DMS114 treated with DMSO at 0.1 percent for 48 hours (cell line): ENCODE measurements at regions not wholly inside any gene's neighbourhood (a gene's known extent, or its start where the extent isn't known, plus 50 kb on each side); places are given as distances from the start of the nearest gene placed in this dataset.
"Not testable (repeated sequence)": the region's sequence is repeated elsewhere in the genome, so short reads cannot be mapped to it uniquely, and the experiment has no call there.

Experiments
- DNase-seq: peaks from one replicate; lab custom pipeline; 2025; ENCODE audit not compliant: unreplicated experiment; lab: John Stamatoyannopoulos, UW

GRCh38 chr3:194879126-194879877 is 193.6 kb downstream of the FAM43A start:
- DNase-seq = no peak

GRCh38 chr3:194879991-194880939 is 194.6 kb downstream of the FAM43A start:
- DNase-seq = no peak

- DNase-seq = no peak
Measured at GRCh38 chr3:194880940-194881925, 195.6 kb downstream of the FAM43A start.

GRCh38 chr3:194884649-194885315 is 199.1 kb downstream of the FAM43A start:
- DNase-seq = no peak

DNA sequence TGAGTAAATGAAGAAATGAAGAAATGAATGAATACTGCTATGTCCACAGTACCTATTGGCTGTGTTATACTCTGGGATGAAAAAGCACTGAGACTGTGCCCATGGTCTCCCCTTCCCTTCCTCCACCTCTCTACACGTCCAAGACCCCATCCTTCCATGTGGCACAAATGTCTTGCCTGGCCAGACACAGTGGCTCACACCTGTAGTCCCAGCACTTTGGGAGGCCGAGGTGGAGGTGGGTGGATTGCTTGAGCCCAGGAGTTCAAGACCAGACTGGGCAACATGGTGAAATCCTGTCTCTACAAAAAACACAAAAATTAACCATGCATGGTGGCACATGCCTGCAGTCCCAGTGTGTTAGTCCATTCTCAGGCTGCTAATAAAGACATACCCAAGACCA is 200.1 kb downstream of the FAM43A start:
- DNase-seq = no peak

DNA sequence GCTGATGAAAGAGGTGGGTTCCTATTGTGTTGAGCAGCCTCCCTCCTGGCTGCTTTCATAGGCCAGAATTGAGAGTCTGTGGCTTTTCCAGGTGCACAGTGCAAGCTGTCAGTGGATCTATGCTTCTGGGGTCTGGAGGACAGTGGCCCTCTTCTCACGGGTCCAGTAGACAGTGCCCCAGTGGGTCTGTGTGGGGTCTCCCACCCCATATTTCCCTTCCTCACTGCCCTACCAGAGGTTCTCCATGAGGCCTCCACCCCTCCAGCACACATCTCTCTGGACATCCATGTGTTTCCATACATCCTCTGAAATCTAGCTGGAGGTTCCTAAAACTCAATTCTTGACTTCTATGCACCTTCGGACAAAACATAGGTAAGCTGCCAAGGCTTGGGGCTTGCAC is 201.2 kb downstream of the FAM43A start:
- DNase-seq = no peak

DNA sequence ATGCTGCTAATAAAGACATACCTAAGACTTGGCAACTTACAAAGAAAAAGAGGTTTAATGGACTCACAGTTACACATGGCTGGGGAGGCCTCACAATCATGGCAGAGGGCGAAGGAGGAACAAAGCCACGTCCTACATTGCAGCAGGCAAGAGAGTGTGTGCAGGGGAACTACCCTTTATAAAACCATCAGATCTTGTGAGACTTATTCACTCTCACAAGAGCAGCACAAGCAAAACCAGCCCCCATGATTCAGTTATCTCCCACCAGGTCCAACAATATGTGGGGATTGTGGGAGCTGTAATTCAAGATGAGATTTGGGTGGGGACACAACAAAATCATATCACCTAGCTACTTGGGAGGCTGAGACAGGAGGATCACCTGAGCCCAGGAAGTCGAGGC is 202.4 kb downstream of the FAM43A start:
- DNase-seq = not testable (repeated sequence)

- DNase-seq = no peak
Measured at GRCh38 chr3:194888916-194889315, 203.2 kb downstream of the FAM43A start.

DNA sequence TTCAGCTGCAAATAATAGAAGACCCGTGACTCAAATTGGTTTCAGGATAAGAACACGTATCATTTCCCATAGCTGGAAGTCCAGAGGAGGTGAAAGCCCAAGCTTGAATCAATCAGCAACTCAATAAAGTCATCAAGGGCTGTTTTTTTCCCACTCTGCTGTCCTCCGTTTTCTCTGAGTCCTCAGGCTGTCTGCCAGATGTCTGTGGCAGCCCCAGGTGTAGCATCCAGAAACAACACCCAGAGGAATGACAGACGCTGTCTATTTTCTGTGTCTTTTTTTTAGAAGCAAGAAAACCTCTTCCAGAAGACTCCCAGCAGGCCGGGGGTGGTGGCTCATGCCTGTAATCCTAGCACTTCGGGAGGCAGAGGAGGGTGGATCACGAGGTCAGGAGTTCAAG is 204.4 kb downstream of the FAM43A start:
- DNase-seq = no peak

DNA sequence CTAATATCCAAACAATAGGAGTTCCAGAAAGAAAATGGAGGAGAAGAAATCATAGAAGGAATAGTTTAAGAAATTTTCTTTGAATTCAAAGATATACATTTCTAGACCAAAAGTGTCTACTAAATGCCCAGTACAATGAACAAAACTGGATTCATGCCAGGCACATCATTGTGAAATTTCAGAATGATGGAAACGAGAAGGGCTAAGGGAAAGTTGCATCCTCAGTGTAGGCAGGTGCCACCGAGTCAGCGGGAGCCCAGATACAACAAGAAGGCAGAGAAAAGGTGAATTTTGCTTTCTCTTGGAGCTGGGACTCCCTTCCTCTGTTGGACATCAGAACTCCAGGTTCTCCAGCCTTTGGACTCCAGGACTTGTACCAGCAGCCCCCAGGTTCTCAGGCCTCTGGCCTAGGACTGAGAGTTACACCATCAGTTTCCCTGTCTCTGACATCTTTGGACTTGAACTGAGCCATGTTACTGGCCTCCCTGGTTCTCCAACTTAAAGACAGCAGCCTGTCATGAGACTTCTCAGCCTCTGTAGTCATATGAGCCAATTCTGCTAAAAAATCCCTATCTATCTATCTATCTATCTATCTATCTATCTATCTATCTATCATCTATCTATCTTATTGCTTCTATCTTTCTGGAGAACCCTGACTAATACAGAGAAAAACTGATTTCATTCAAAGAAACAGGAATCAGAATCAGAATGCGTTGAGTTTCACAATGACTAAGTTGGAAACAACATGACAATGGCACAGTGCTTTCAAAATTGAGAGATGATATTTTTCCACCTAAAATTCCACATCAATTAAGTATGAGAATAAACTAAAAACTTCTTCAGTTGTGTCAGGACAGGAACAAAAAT is 207.7 kb downstream of the FAM43A start:
- no peak for DNase-seq

DNA sequence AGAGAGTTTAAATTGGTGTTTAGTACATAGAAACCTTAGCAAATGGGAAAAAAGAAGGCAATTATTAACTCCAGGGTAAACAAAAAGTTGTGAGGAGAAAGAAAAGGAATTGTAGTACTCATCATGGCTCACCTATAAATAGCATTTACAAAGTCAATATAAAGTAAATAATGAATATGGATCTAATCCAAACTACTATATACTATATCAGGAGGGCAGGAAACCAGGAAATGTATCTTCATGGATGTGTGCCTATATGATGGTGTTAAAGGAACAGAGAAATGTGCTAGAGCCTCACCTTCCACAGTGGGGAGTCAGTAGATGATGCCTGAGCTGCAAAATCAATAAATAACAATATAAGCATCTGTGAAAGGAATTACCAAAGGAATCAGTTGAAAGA is 208.9 kb downstream of the FAM43A start:
- DNase-seq = no peak

- no peak for DNase-seq
Measured at GRCh38 chr3:194900854-194901522, 215.3 kb downstream of the FAM43A start.

DNA sequence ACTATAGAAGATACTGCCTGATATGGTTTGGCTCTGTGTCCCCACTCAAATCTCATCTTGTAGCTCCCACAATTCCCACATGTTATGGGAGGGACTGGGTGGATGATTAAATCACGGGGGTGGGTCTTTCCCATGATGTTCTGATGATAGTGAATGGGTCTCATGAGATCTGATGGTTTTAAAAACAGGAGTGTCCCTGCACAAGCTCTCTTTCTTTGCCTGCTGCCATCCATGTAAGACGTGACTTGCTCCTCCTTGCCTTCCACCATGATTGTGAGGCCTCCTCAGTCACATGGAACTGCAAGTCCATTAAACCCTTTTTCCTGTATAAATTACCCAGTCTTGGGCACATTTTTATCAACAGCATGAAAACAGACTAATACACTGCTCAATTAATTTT is 217.8 kb downstream of the FAM43A start:
- DNase-seq = not testable (repeated sequence)

- not testable (repeated sequence) for DNase-seq
Measured at GRCh38 chr3:194904999-194905398, 219.3 kb downstream of the FAM43A start.

DNA sequence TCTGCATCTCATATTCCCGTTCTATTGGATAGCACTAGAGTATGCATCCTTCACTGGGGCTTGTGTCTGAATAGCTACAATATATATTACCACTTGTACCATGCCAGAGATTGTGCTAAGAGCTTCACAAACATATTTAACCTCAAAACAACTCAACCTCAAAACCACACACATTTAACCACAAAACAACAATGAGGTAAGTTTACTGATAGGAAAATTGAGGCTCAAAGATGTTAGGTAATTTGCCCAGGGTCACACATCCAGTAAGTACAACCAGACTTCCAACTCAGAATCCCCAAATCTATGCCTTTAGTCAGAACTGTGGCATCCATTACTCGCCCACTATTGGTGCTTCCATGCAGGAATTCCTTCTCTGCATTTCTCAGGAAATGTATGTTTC is 220.0 kb downstream of the FAM43A start:
- no peak for DNase-seq

- DNase-seq = no peak
Measured at GRCh38 chr3:194906229-194906629, 220.5 kb downstream of the FAM43A start.

GRCh38 chr3:194906970-194907629 is 221.4 kb downstream of the FAM43A start:
- no peak for DNase-seq

DNA sequence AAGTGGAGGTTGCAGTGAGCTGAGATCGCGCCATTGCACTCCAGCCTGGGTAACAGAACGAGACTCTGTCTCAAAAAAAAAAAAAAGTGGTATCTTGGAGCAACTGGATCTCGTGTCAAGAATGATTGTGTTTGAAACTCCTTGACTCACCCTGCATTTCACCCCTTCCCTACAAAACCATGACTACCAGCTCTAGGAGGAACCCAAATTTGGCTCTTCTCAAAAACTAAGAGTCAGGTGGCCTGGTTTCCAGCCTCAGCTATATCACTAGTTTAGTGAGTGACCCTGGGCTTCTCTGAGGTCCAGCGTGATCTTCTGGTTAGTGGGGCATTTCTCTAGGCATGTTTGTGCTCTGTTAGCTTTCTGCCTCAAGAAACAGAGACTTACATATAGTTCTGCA is 222.1 kb downstream of the FAM43A start:
- no peak for DNase-seq
